ENCODE measurements at regions not wholly inside any gene's neighbourhood (a gene's known extent, or its start where the extent isn't known, plus 50 kb on each side); places are given as distances from the start of the nearest gene placed in this dataset.
"Not testable (repeated sequence)": the region's sequence is repeated elsewhere in the genome, so short reads cannot be mapped to it uniquely, and the experiment has no call there.

DNA sequence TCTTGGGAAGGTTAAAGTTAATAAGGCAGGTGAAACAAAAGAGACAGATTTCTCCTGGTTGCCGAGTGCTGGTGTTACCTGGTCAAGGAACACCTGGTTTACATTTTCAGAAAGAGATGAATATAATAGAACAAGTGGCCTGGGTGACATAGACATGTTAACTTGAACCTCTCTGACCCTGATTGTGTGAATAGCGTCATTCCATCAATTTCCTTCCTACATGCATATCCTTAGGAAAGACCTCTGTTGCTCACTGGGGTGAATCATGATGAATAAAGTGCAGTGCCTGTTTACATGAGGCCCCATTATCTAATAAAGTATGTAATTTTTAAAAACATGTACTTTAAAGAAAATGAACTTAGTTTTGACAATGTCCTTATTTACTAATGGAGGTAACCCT is 1822.9 kb upstream of the FLRT2 start:
- DNase-seq (ENCODE audit: extremely low spot score), result no peak
- TF ChIP-seq FOXK2 (IDR thresholded peaks at IDR 0.05), result no peak
- no peak for TF ChIP-seq L3MBTL2 (conservative IDR thresholded peaks at IDR 0.05)
- no peak for TF ChIP-seq SP1 (IDR thresholded peaks at IDR 0.05)
- TF ChIP-seq FOXM1 (IDR thresholded peaks at IDR 0.05; ENCODE audit: borderline replicate concordance), result no peak
- no peak for TF ChIP-seq BHLHE40 (IDR thresholded peaks at IDR 0.05; ENCODE audit: borderline replicate concordance)
- TF ChIP-seq SUZ12 (IDR thresholded peaks at IDR 0.05), result no peak
- no peak for TF ChIP-seq LEF1 (IDR thresholded peaks at IDR 0.05; ENCODE audit: borderline replicate concordance)
- no peak for TF ChIP-seq ZNF384 (IDR thresholded peaks at IDR 0.05)
- TF ChIP-seq ELF4 (IDR thresholded peaks at IDR 0.05), result no peak
- TF ChIP-seq, protein P1, sequence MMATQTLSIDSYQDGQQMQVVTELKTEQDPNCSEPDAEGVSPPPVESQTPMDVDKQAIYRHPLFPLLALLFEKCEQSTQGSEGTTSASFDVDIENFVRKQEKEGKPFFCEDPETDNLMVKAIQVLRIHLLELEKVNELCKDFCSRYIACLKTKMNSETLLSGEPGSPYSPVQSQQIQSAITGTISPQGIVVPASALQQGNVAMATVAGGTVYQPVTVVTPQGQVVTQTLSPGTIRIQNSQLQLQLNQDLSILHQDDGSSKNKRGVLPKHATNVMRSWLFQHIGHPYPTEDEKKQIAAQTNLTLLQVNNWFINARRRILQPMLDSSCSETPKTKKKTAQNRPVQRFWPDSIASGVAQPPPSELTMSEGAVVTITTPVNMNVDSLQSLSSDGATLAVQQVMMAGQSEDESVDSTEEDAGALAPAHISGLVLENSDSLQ (IDR thresholded peaks at IDR 0.05), result no peak
- no peak for TF ChIP-seq CTBP1 (IDR thresholded peaks at IDR 0.05; ENCODE audit: borderline replicate concordance)
- POLR2A ChIA-PET, result no interaction called here
- CTCF ChIA-PET, result no interaction called here

DNA sequence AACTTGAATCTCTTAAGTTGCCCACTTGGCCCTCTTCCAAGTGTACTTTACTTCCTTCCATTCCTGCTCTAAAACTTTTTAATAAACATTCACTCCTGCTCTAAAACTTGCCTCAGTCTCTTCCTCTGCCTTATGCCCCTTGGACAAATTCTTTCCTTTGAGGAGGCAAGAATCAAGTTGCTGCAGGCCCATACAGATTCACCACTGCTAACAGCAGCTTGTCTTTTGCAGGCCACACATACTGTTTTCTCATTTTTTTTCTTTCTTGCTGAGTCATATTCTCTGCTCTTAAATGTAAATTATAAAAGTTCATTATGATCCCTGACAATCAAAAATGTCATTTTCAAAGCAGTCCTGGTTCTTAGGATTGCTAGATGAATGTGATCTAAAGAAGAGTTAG is 1820.8 kb upstream of the FLRT2 start:
- CTCF ChIA-PET, result no interaction called here
- POLR2A ChIA-PET, result no interaction called here
- no peak for TF ChIP-seq L3MBTL2 (conservative IDR thresholded peaks at IDR 0.05)
- no peak for DNase-seq (ENCODE audit: extremely low spot score)

GRCh38 chr14:83711046-83711445 is 1818.9 kb upstream of the FLRT2 start:
- DNase-seq (ENCODE audit: extremely low spot score), result no peak
- POLR2A ChIA-PET, result no interaction called here
- TF ChIP-seq FOXM1 (IDR thresholded peaks at IDR 0.05; ENCODE audit: borderline replicate concordance), result no peak
- TF ChIP-seq FOXA1 (IDR thresholded peaks at IDR 0.05), result no peak
- CTCF ChIA-PET, result interaction anchor here (0.7 kb wide), 1 partner anchor 51 kb away, joined by 3 read pairs; no protein-coding TSS in a partner anchor

DNA sequence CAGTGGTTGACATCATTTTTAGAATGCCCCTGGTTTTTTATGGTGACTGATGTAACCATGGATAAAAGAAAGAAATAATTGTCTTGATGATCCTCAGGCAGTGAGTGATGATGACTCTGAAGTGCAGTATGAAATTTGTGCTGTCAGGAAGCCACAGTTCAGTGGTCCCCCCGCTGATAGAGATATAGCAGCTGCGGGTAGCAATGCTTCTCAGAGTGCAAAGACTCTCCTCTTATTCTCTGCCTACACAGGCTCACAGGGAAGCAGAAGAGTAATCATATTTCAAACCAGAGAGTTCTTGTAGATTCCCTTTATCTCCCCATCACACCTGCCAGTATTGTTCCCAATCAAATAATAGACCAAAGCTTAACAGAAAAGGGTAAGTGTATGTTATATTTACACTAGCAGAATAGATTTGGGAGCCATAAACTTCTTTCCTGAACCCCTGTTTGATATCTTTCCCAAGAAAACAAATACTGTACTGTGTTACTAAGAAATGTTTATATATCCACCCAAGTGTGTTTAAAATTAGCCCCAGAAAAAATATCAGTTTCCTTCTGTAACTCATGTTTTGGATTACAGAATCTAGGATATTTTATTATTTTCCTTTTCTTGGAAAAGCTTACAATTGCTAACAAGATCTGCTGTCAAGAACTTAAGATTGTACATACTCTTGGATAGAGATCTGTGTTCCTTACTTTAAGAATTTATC is 1817.4 kb upstream of the FLRT2 start:
- ChIA-PET CTCF (no interaction called here), POLR2A (no interaction called here)
- no peak for TF ChIP-seq SP1 (IDR thresholded peaks at IDR 0.05)
- TF ChIP-seq NFRKB (IDR thresholded peaks at IDR 0.05), result no peak
- TF ChIP-seq TARDBP (IDR thresholded peaks at IDR 0.05), result no peak
- TF ChIP-seq, protein P1 (IDR thresholded peaks at IDR 0.05), result no peak
- no peak for TF ChIP-seq CTBP1 (IDR thresholded peaks at IDR 0.05; ENCODE audit: borderline replicate concordance)
- TF ChIP-seq ARNT (IDR thresholded peaks at IDR 0.05), result no peak
- no peak for TF ChIP-seq L3MBTL2 (conservative IDR thresholded peaks at IDR 0.05)
- TF ChIP-seq FOXA1 (IDR thresholded peaks at IDR 0.05), result no peak
- no peak for TF ChIP-seq LEF1 (IDR thresholded peaks at IDR 0.05; ENCODE audit: borderline replicate concordance)
- no peak for TF ChIP-seq ELF4 (IDR thresholded peaks at IDR 0.05)
- TF ChIP-seq SUZ12 (IDR thresholded peaks at IDR 0.05), result no peak
- no peak for TF ChIP-seq HDGF (IDR thresholded peaks at IDR 0.05; ENCODE audit: borderline replicate concordance)
- TF ChIP-seq FOXM1 (IDR thresholded peaks at IDR 0.05; ENCODE audit: borderline replicate concordance), result no peak
- no peak for TF ChIP-seq FOXK2 (IDR thresholded peaks at IDR 0.05)
- TF ChIP-seq ZNF384 (IDR thresholded peaks at IDR 0.05), result no peak
- no peak for TF ChIP-seq BHLHE40 (IDR thresholded peaks at IDR 0.05; ENCODE audit: borderline replicate concordance)
- no peak for DNase-seq (ENCODE audit: extremely low spot score)

- ChIA-PET CTCF (no interaction called here), POLR2A (no interaction called here)
- no peak for DNase-seq (ENCODE audit: extremely low spot score)
- no peak for TF ChIP-seq HDGF (IDR thresholded peaks at IDR 0.05; ENCODE audit: borderline replicate concordance)
- TF ChIP-seq SP1 (IDR thresholded peaks at IDR 0.05), result no peak
- TF ChIP-seq CTBP1 (IDR thresholded peaks at IDR 0.05; ENCODE audit: borderline replicate concordance), result no peak
- no peak for TF ChIP-seq TARDBP (IDR thresholded peaks at IDR 0.05)
- TF ChIP-seq NFRKB (IDR thresholded peaks at IDR 0.05), result no peak
- TF ChIP-seq ARNT (IDR thresholded peaks at IDR 0.05), result no peak
- TF ChIP-seq L3MBTL2 (conservative IDR thresholded peaks at IDR 0.05), result no peak
Measured at GRCh38 chr14:83713732-83714131, 1816.2 kb upstream of the FLRT2 start.

- TF ChIP-seq L3MBTL2 (conservative IDR thresholded peaks at IDR 0.05), result no peak
- ChIA-PET POLR2A (no interaction called here), CTCF (no interaction called here)
- no peak for DNase-seq (ENCODE audit: extremely low spot score)
Measured at GRCh38 chr14:83714151-83714550, 1815.8 kb upstream of the FLRT2 start.

GRCh38 chr14:83719435-83719834 is 1810.5 kb upstream of the FLRT2 start:
- CTCF ChIA-PET; POLR2A ChIA-PET; DNase-seq (ENCODE audit: extremely low spot score): not testable (repeated sequence)

DNA sequence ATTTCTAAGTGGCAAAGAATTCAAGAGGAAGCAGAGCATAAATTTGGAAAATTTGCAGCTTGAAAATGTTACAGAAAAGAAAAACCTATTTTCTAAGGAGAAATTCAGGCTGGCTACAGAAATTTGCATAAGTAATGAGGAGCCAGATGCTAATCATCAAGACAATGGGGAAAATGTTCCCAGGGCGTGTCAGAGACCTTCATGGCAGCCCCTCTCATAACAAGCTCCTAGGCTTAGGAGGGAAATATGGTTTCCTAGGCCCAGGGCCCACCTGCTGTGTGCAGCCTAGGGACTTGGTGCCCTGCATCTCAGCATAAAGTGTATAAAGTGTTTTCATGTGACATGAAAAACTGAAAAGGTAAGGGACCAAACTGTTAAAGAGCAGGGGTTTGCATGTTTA is 1796.3 kb upstream of the FLRT2 start:
- TF ChIP-seq ARNT (IDR thresholded peaks at IDR 0.05) (no peak), SUZ12 (IDR thresholded peaks at IDR 0.05) (no peak), FOXM1 (IDR thresholded peaks at IDR 0.05; ENCODE audit: borderline replicate concordance) (no peak), HDGF (IDR thresholded peaks at IDR 0.05; ENCODE audit: borderline replicate concordance) (no peak), LEF1 (IDR thresholded peaks at IDR 0.05; ENCODE audit: borderline replicate concordance) (no peak), FOXA1 (IDR thresholded peaks at IDR 0.05) (no peak), SP1 (IDR thresholded peaks at IDR 0.05) (no peak)
- POLR2A ChIA-PET, result no interaction called here
- DNase-seq (ENCODE audit: extremely low spot score), result no peak
- CTCF ChIA-PET, result no interaction called here
